ENCODE measurements at regions not wholly inside any gene's neighbourhood (a gene's known extent, or its start where the extent isn't known, plus 50 kb on each side); places are given as distances from the start of the nearest gene placed in this dataset.

DNA sequence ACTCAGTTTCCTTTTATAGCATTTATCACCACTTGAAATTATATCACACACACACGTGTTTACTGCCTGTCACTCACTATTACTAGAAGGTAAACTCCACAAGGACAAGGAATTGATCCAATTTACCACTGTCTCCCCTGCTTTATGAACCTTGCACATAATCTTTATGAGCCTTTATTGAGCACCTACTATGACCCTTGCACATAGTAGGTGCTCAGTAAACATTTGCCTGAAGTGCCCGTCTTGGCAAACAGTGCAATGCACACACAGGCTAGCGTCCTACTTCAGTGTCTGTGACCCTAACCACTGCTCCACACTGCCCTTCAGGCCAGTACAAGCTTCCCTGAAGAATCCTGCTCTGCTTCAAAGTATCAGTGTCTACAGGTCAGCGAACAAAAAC lies 237.7 kb upstream of the TMC3 start:
- 72 to 79% methylated on average over 4 of the region's 4 CpGs for WGBS, 2 donors
- Histone ChIP-seq H3K27me3 (peaks cover 0 to 16% (median 0%) of the 10 kb centered on the region in 7 donors), H3K27ac (no peak overlapping the region), H3K36me3 (no peaks in the 10 kb centered on the region), H3K9me3 (no peaks in the 10 kb centered on the region), H3K4me1 (no peaks in the 10 kb centered on the region), H3K4me3 (no peak overlapping the region)
- TF ChIP-seq, protein P1, sequence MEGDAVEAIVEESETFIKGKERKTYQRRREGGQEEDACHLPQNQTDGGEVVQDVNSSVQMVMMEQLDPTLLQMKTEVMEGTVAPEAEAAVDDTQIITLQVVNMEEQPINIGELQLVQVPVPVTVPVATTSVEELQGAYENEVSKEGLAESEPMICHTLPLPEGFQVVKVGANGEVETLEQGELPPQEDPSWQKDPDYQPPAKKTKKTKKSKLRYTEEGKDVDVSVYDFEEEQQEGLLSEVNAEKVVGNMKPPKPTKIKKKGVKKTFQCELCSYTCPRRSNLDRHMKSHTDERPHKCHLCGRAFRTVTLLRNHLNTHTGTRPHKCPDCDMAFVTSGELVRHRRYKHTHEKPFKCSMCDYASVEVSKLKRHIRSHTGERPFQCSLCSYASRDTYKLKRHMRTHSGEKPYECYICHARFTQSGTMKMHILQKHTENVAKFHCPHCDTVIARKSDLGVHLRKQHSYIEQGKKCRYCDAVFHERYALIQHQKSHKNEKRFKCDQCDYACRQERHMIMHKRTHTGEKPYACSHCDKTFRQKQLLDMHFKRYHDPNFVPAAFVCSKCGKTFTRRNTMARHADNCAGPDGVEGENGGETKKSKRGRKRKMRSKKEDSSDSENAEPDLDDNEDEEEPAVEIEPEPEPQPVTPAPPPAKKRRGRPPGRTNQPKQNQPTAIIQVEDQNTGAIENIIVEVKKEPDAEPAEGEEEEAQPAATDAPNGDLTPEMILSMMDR (IDR thresholded peaks at IDR 0.05): no peak
- DNase-seq (no peak), ATAC-seq (no peak)
- intact Hi-C loops (cut with DNase I): no loop called here

DNA sequence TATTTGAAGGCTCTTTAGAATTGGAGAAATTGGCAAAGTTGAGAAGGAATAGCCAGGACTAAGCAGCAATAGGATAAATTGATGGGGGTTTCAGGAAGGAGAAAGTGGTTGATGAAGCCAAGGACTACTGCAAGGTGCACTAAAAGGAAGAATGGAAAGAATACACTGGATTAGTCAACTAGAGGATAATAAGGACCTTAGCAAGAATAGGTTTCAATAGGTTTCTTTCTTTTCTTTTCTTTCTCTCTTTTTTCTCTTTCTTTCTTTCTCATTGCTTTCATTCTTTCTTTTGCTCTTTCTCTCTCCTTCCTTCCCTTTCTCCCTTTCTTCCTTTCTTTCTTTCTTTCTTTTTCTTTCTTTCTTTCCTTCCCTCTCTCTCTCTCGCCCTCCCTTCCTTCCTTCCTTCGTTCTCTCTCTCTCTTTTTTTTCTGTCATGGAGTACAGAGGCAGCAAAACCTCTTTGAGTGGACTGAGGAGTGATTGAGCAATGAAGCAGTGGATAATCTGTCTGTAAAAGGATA lies 234.4 kb upstream of the TMC3 start:
- TF ChIP-seq, protein P1 (IDR thresholded peaks at IDR 0.05): no peak
- intact Hi-C loops (cut with DNase I): no loop called here
- Histone ChIP-seq H3K4me3 (no peak overlapping the region), H3K36me3 (no peaks in the 10 kb centered on the region), H3K9me3 (no peaks in the 10 kb centered on the region), H3K27me3 (peaks cover 0 to 16% (median 0%) of the 10 kb centered on the region in 7 donors), H3K4me1 (no peaks in the 10 kb centered on the region), H3K27ac (no peak overlapping the region)
- 69 to 79% methylated on average over 2 of the region's 2 CpGs for WGBS, 2 donors
- no peak for DNase-seq
- ATAC-seq: no peak

DNA sequence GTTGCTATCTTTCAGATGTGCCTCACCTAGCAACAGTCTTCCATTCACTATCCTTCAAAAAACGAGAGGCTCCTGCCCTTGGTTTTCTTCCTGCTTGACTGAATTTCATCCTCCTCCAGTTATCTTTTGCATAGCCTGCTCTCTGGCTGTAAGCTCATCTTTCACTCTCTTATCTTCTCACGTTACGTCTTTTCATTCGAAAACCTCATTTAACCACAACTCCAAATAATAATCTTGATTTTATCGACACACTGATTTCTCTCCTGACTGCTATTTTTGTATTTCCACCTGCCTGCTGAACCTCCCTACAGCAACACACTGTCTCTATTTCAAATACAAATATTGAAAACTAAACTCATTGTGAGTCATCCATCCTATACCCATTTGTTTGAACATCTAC lies 230.7 kb upstream of the TMC3 start:
- H3K9me3 ChIP-seq: peaks cover 0 to 28% (median 16%) of the 10 kb centered on the region in 11 donors
- peaks cover 0 to 6% (median 0%) of the 10 kb centered on the region in 7 donors for H3K27me3 ChIP-seq
- 65 to 74% methylated on average over 5 of the region's 5 CpGs for WGBS, 2 donors
- ATAC-seq (no peak), DNase-seq (no peak)
- no peaks in the 10 kb centered on the region for H3K36me3 ChIP-seq
- intact Hi-C loops (cut with DNase I): no loop called here
- H3K27ac ChIP-seq: no peak overlapping the region
- TF ChIP-seq, protein P1 (IDR thresholded peaks at IDR 0.05): no peak
- H3K4me3 ChIP-seq: no peak overlapping the region
- H3K4me1 ChIP-seq: no peaks in the 10 kb centered on the region

DNA sequence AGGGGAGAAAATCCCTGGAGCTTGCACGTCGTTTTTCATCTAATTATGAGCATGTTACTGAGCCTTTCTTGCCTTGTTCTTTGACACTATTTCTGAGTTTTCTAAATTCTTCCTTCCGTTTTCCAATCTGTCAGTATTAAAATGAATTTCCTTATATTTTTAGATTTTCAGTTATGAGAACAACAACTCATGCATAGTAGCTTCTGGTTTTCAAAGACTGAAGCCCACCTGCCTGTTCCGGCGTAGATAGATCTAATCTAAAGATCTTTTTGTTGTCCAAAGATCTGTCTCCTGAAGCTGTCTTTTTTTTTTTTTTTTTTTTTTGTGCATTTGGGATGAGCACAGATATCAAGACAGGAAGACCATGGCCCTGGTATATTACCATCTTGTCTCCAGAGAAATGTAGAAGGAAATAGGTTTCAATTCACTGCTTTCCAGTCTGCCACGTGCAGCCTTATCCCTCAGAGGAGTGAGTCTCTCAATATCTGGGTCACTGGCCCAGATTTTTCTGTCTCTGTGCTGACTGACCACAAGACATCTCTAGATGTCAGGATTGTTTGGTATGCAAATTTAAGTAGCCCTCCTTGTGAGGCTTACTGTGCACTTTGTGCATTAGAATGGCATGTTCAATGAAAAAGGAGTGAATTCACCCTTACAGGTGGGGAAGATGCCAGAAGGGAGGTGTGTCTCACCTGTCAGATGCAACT lies 222.3 kb upstream of the TMC3 start:
- Histone ChIP-seq H3K36me3 (no peaks in the 10 kb centered on the region), H3K27ac (no peak overlapping the region), H3K4me1 (no peaks in the 10 kb centered on the region), H3K4me3 (no peak overlapping the region), H3K9me3 (peaks cover 0 to 15% (median 9%) of the 10 kb centered on the region in 11 donors), H3K27me3 (peaks cover 0 to 4% (median 0%) of the 10 kb centered on the region in 7 donors)
- no peak for ATAC-seq
- WGBS, 2 donors: 73 to 78% methylated on average over 6 of the region's 6 CpGs
- intact Hi-C loops (cut with DNase I): no loop called here
- no peak for DNase-seq
- TF ChIP-seq, protein P1 (IDR thresholded peaks at IDR 0.05): no peak
